B cell (primary cell): ENCODE measurements at regions not wholly inside any gene's neighbourhood (a gene's known extent, or its start where the extent isn't known, plus 50 kb on each side); places are given as distances from the start of the nearest gene placed in this dataset.

Experiments used
- ATAC-seq: fragments of 200-7000 bp; cut with Tn5 transposase; one replicate; pipeline ENCODE4 v1.10.0; 2021; ENCODE audit warnings: low read depth, mild to moderate bottlenecking, moderate number of reproducible peaks, moderate library complexity
- CTCF ChIA-PET: fragments of 350-600 bp; sonication (Branson Sonifier 250); formaldehyde crosslinking; loops from one replicate; lab custom pipeline; 2021; ENCODE audit warnings: antibody characterized with exemption, inconsistent platforms; lab: Charles Lee
- POLR2A ChIA-PET: fragments of 350-600 bp; sonication (Branson Sonifier 250); formaldehyde crosslinking; loops from one replicate; lab custom pipeline; 2021; ENCODE audit warnings: antibody characterized with exemption; lab: Charles Lee
- DNase-seq: peaks from one replicate; pipeline ENCODE4 v3.0.0; 2013
- H2AFZ ChIP-seq: 2 replicates; pipeline ENCODE4 v1.6.1; 2012; ENCODE audit warnings: mild to moderate bottlenecking, low read depth, low read length; ENCODE audit not compliant: insufficient read depth, poor library complexity, severe bottlenecking
- H3K27ac ChIP-seq, 2 donors: 1 replicate in 1 of 2; 2 replicates in 1 of 2; pipeline ENCODE4 v1.5.1; 2012 to 2013; ENCODE audit warnings: low read length in 2 of 2, mild to moderate bottlenecking in 2 of 2, moderate library complexity in 1 of 2
- H3K27me3 ChIP-seq, 4 experiments: fragments of 200-600 bp in 1 of 4; sonication (generic) in 1 of 4; replicated peaks in 1 of 4; 1 replicate in 2 of 4; 2 replicates in 2 of 4; pipeline versions ENCODE4 v1.6.1 to v1.7.0; 2013 to 2016; ENCODE audit warnings: low read length in 3 of 4, mild to moderate bottlenecking in 2 of 4, mixed read lengths in 1 of 4, moderate library complexity in 1 of 4; ENCODE audit not compliant: insufficient read depth in 4 of 4, control insufficient read depth in 3 of 4; ENCODE audit errors: control extremely low read depth in 1 of 4
- H3K36me3 ChIP-seq, 2 experiments: replicated peaks in 1 of 2; 1 replicate in 1 of 2; 2 replicates in 1 of 2; pipeline versions ENCODE4 v1.6.1 to v1.7.1; 2013; ENCODE audit warnings: low read length in 1 of 2; ENCODE audit not compliant: insufficient read depth in 2 of 2, control insufficient read depth in 1 of 2; ENCODE audit errors: control extremely low read depth in 1 of 2, extremely low read depth in 1 of 2
- H3K4me1 ChIP-seq, 2 donors: fragments of 200-600 bp in 1 of 2; sonication (generic) in 1 of 2; 1 replicate in 1 of 2; 2 replicates in 1 of 2; pipeline versions ENCODE4 v1.5.1 to v1.6.1; 2013 to 2017; ENCODE audit warnings: low read length in 2 of 2; ENCODE audit not compliant: control insufficient read depth in 2 of 2, insufficient read depth in 2 of 2
- H3K4me2 ChIP-seq: replicated peaks from 2 replicates; pipeline ENCODE3; 2012; ENCODE audit warnings: mild to moderate bottlenecking, low read depth, low read length; ENCODE audit not compliant: poor library complexity, severe bottlenecking
- H3K4me3 ChIP-seq, 5 experiments: fragments of 200-600 bp in 1 of 5; sonication (generic) in 1 of 5; 1 replicate in 3 of 5; 2 replicates in 2 of 5; pipeline versions ENCODE4 v1.5.1 to v1.7.0; 2011 to 2016; ENCODE audit warnings: low read length in 4 of 5, mild to moderate bottlenecking in 4 of 5, low read depth in 2 of 5, control low read depth in 1 of 5, moderate library complexity in 1 of 5; ENCODE audit not compliant: insufficient read depth in 1 of 5; ENCODE audit errors: control extremely low read depth in 1 of 5, extremely low read depth in 1 of 5
- H3K79me2 ChIP-seq: fragments of 200-600 bp; sonication (generic); one replicate; pipeline ENCODE4 v1.6.0; 2016; ENCODE audit warnings: low read length; ENCODE audit not compliant: control insufficient read depth, insufficient read depth
- H3K9ac ChIP-seq: fragments of 200-600 bp; sonication (generic); 2 replicates; pipeline ENCODE4 v1.6.1; 2017; ENCODE audit warnings: mild to moderate bottlenecking, low read length, moderate library complexity
- H3K9me3 ChIP-seq, 3 donors: one replicate each; pipeline versions ENCODE4 v1.6.1 to v1.7.1; 2013; ENCODE audit warnings: low read length in 2 of 3; ENCODE audit not compliant: control insufficient read depth in 2 of 3, insufficient read depth in 1 of 3; ENCODE audit errors: control extremely low read depth in 1 of 3
- H4K20me1 ChIP-seq: 2 replicates; pipeline ENCODE4 v1.6.0; 2012; ENCODE audit warnings: mild to moderate bottlenecking, low read length; ENCODE audit not compliant: insufficient read depth, control insufficient read depth, poor library complexity, severe bottlenecking
- H3K27ac Mint-ChIP-seq: one replicate; pipeline ENCODE4 v1.8.0; 2021; ENCODE audit warnings: mixed read lengths
- H3K27me3 Mint-ChIP-seq: one replicate; pipeline ENCODE4 v1.8.0; 2021; ENCODE audit warnings: mixed read lengths
- H3K4me1 Mint-ChIP-seq: one replicate; pipeline ENCODE4 v1.8.0; 2021; ENCODE audit warnings: mixed read lengths
- H3K4me3 Mint-ChIP-seq: one replicate; pipeline ENCODE4 v1.8.0; 2021; ENCODE audit warnings: mixed read lengths
- H3K9me3 Mint-ChIP-seq: one replicate; pipeline ENCODE4 v1.8.0; 2022; ENCODE audit warnings: mixed read lengths; ENCODE audit not compliant: insufficient read depth
- EZH2 ChIP-seq: IDR thresholded peaks from 2 replicates; pipeline ENCODE4 v1.6.1; 2012; ENCODE audit warnings: borderline replicate concordance, low read depth, mild to moderate bottlenecking, moderate library complexity, low read length; ENCODE audit not compliant: insufficient read depth, poor library complexity, severe bottlenecking
- WGBS: methylation state at CpG from one replicate; pipeline ENCODE4 v1.1.5; 2013; ENCODE audit warnings: missing lambda C conversion rate; ENCODE audit not compliant: insufficient coverage; 5-methylcytosine and 5-hydroxymethylcytosine counted together
- intact Hi-C: fragments of 100-400 bp; cut with micrococcal nuclease; formaldehyde crosslinking; loops from one replicate; pipeline ENCODE4 v1.10.0; 2022
- TF ChIP-seq, protein P1 (sequence below): fragments of 200-600 bp; IDR thresholded peaks from one replicate; pipeline ENCODE4 v1.8.0; 2022; ENCODE audit warnings: antibody characterized with exemption, mild to moderate bottlenecking

DNA sequence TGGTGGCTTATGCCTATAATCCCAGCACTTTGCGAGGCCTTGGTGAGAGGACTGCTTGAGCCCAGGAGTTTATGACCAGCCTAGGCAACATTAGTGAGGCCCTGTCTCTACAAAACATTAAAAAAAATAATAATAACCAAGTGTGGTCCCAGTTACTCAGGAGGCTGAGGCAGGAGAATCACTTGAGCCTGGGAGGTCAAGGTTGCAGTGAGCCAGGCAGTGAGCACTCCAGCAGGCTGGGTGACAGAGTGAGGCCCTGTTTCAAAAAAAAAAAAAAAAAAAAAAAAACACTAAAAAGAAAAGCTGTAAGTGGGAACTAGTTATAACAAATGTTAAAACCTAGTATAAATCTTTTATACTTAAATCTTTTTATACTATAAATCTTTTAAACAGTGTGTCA is 146.2 kb upstream of the ITGA4 start:
- TF ChIP-seq, protein P1, sequence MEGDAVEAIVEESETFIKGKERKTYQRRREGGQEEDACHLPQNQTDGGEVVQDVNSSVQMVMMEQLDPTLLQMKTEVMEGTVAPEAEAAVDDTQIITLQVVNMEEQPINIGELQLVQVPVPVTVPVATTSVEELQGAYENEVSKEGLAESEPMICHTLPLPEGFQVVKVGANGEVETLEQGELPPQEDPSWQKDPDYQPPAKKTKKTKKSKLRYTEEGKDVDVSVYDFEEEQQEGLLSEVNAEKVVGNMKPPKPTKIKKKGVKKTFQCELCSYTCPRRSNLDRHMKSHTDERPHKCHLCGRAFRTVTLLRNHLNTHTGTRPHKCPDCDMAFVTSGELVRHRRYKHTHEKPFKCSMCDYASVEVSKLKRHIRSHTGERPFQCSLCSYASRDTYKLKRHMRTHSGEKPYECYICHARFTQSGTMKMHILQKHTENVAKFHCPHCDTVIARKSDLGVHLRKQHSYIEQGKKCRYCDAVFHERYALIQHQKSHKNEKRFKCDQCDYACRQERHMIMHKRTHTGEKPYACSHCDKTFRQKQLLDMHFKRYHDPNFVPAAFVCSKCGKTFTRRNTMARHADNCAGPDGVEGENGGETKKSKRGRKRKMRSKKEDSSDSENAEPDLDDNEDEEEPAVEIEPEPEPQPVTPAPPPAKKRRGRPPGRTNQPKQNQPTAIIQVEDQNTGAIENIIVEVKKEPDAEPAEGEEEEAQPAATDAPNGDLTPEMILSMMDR, result no peak
- no peak for TF ChIP-seq EZH2
- peaks cover 63 to 79% of the 10 kb centered on the region in 2 donors for H3K4me1 ChIP-seq
- H2AFZ ChIP-seq, result no peak overlapping the region
- Mint-ChIP-seq H3K27me3 (no peaks in the 10 kb centered on the region), H3K4me1 (peaks cover 67% of the 10 kb centered on the region), H3K9me3 (no peaks in the 10 kb centered on the region), H3K27ac (no peak overlapping the region), H3K4me3 (no peak overlapping the region)
- peak overlapping the region; percentile 93 to 96 for H3K27ac ChIP-seq
- CTCF ChIA-PET, result interaction anchor here (1.1 to 15.2 kb wide), 12 partner anchors 8 to 156 kb away, joined by 3 to 252 read pairs (median 5); partner anchors contain the start of gene ITGA4
- H3K36me3 ChIP-seq, result no peaks in the 10 kb centered on the region
- intact Hi-C loops, result loop anchor here (5.0 kb wide), 1 partner anchor 41 kb away; no protein-coding TSS in a partner anchor
- POLR2A ChIA-PET, result interaction anchor here (0.6 to 1.2 kb wide), 3 partner anchors 85 to 1408 kb away, joined by 4 to 7 read pairs (median 7); no protein-coding TSS in a partner anchor
- H3K79me2 ChIP-seq, result peaks cover 5% of the 10 kb centered on the region
- no peak overlapping the region for H3K4me3 ChIP-seq
- DNase-seq (peak; percentile 17), ATAC-seq (no peak)
- H4K20me1 ChIP-seq, result no peaks in the 10 kb centered on the region
- WGBS, result no CpG with 5 or more reads among the region's 1 CpG
- no peaks in the 10 kb centered on the region for H3K27me3 ChIP-seq
- no peak overlapping the region for H3K4me2 ChIP-seq
- no peak overlapping the region for H3K9ac ChIP-seq
- no peaks in the 10 kb centered on the region for H3K9me3 ChIP-seq

DNA sequence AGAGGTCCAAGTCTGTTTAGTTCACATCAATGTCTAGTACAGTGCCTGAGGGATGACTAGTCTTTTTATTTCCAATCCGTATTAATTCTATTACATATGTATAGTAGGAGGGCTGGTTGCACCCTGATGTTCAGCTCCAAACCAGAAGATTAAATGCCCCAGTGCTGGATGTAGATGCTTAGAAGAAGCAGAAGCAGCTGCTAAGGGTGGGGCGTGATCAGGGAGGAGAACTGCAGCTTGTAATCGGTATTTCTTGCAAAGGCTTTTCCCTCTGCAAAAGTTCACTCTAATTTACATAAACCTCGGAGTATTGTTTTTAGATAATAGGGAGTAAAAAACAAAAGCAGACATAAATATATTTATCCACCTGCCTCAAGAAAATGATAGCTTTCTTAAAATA is 145.3 kb upstream of the ITGA4 start:
- H3K27ac ChIP-seq, result peak overlapping the region; percentile 93 to 96
- Mint-ChIP-seq H3K4me3 (peak overlapping the region; percentile 73), H3K9me3 (no peaks in the 10 kb centered on the region), H3K27me3 (no peaks in the 10 kb centered on the region), H3K4me1 (peaks cover 58% of the 10 kb centered on the region), H3K27ac (peak overlapping the region; percentile 92)
- H3K4me1 ChIP-seq, result peaks cover 59 to 72% of the 10 kb centered on the region in 2 donors
- ATAC-seq (peak; percentile 60), DNase-seq (peak; percentile 64)
- TF ChIP-seq, protein P1, result no peak
- TF ChIP-seq EZH2, result no peak
- H3K79me2 ChIP-seq, result peaks cover 5% of the 10 kb centered on the region
- intact Hi-C loops, result loop anchor here (1.0 to 5.0 kb wide), 5 partner anchors 8 to 1403 kb away; no protein-coding TSS in a partner anchor
- ChIA-PET POLR2A (interaction anchor here (1.2 to 1.6 kb wide), 2 partner anchors 146 to 149 kb away, joined by 7 to 15 read pairs; partner anchors contain the start of gene ITGA4), CTCF (interaction anchor here (0.7 to 15.2 kb wide), 19 partner anchors 7 to 593 kb away, joined by 3 to 252 read pairs (median 4); partner anchors contain the start of gene ITGA4)
- peak overlapping the region; percentile 64 for H2AFZ ChIP-seq
- H3K4me3 ChIP-seq, result peak overlapping the region in 4 of 5 experiments; percentile 7 to 38 (median 16)
- H3K9me3 ChIP-seq, result no peaks in the 10 kb centered on the region
- H3K27me3 ChIP-seq, result no peaks in the 10 kb centered on the region
- H3K9ac ChIP-seq, result peak overlapping the region; percentile 35
- H4K20me1 ChIP-seq, result no peaks in the 10 kb centered on the region
- no peaks in the 10 kb centered on the region for H3K36me3 ChIP-seq
- no CpG with 5 or more reads among the region's 4 CpGs for WGBS
- peak overlapping the region; percentile 61 for H3K4me2 ChIP-seq
